ENCODE measurements at regions not wholly inside any gene's neighbourhood (a gene's known extent, or its start where the extent isn't known, plus 50 kb on each side); places are given as distances from the start of the nearest gene placed in this dataset.

GRCh38 chr2:65842104-65842503 lies 409.7 kb upstream of the SPRED2 start:
- no peak for DNase-seq (ENCODE audit: low spot score)

- no peak for DNase-seq (ENCODE audit: low spot score)
These were observed 403.7 kb upstream of the SPRED2 start for GRCh38 chr2:65835975-65836549.

DNA sequence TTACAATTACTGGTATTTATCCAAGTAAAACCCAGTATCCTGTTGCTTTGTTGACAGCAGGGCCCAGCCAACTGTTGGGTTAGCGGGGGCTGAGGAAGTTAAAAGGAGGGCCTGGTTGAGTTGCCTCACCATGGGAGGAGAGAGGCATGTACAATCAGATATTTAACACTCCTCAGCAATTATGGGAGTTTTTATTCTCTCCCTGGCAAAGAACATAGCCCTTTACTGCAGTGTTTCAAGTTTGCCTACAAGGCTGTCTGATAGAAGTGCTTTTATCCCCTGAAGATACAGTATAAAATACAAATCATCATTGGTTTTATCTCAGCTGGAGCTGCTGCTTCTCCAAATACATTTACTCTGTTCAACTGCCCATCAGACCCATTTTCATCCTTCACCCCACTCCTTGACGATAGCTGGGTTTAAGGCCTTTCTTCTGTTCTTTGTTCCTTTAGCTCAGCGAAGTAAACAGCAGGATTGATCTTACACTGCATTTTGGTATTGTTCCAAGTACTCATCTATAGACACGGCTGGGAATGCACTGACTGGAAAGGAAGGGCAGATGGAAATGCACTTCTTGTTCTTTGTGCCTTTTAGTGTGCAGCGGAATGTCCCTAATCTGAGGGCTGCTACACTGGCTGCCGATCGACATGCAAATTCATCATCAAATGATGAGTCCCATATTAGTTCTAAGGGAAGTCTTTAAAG lies 402.5 kb upstream of the SPRED2 start:
- no peak for DNase-seq (ENCODE audit: low spot score)

DNA sequence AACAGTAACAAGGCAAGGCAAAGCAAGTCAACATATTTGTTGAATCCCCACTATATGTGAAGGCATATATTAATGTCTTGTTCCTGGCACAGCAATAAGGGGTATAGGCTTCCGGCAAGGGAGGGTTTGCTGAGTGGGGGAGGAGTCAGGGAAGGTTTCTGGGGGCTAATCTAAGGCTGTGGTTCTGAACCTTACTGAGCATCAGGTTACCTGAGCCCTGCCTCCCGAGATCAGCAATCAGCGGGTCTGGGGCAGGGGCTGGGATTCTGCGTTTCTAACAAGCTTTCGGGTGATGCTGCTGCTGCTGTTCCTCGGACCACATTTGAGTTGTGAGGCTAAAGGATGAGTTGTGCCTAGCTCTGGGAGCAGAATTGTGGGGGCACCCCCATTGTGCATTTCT lies 401.7 kb upstream of the SPRED2 start:
- DNase-seq (ENCODE audit: low spot score), result no peak

DNA sequence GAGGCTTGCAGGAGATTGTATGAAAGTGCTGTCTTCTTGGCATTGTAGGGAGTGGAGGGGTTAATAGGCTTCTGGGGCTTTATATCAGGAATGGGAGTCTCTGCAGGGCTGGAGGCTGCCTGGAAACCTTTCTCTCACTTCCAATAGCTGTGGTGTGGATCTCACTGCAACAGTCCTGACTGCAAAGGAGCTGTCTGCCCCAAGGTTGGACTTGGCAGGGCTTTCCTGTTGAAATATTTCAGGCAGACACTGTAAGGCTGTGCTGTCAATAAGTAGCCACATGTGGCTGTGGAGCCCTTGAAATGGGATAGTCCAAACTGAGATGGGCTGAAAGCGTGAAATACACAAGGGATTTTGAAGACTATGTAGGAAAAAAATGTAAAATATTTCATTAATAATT lies 399.1 kb upstream of the SPRED2 start:
- DNase-seq (ENCODE audit: low spot score), result no peak

- no peak for DNase-seq (ENCODE audit: low spot score)
These were observed 394.2 kb upstream of the SPRED2 start for GRCh38 chr2:65826567-65826966.

- no peak for DNase-seq (ENCODE audit: low spot score)
These were observed 391.1 kb upstream of the SPRED2 start for GRCh38 chr2:65823511-65823910.

DNA sequence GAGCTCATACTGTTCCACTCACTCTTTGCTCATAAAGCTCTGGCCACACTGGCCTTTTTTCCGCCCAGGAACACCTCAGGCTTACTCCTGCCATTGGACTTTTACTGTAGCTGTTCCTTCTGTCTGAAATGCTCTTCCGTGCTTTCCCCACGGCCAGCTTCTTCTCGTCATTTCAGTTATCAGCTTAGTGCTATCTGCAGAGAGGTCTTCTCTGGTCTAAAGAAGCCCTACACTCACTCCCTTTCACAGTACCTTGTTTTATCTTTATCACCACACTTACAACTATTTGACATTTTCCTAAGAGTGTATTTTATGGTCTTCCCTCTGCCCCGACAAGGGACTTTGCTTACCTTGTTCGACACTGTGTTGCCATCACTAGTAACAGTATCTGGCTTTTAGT lies 388.1 kb upstream of the SPRED2 start:
- no peak for DNase-seq (ENCODE audit: low spot score)

- DNase-seq (ENCODE audit: low spot score), result no peak
These were observed 387.6 kb upstream of the SPRED2 start for GRCh38 chr2:65819963-65820362.

GRCh38 chr2:65818873-65819451 lies 386.6 kb upstream of the SPRED2 start:
- DNase-seq (ENCODE audit: low spot score), result no peak

GRCh38 chr2:65813631-65814173 lies 381.3 kb upstream of the SPRED2 start:
- DNase-seq (ENCODE audit: low spot score), result no peak

DNA sequence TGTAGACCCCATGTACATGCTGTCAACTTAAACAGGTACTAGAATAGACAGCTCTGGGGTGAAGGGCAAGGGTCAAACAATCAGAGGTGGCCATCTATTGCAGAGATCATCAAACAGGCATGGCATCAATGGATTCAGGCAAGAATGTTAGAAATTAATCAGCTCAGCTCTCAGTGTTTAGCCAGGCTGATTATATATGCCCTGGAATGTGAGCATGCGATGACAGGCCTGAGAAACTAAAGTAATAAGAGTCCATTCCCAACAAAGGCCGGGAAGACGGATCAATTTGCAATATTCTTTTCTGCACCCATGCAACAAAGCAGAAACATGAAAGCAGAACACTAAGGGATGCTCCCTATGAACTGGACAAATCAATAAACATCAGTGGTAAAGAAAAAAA lies 380.5 kb upstream of the SPRED2 start:
- no peak for DNase-seq (ENCODE audit: low spot score)

- DNase-seq (ENCODE audit: low spot score), result no peak
These were observed 375.5 kb upstream of the SPRED2 start for GRCh38 chr2:65807942-65808341.

DNA sequence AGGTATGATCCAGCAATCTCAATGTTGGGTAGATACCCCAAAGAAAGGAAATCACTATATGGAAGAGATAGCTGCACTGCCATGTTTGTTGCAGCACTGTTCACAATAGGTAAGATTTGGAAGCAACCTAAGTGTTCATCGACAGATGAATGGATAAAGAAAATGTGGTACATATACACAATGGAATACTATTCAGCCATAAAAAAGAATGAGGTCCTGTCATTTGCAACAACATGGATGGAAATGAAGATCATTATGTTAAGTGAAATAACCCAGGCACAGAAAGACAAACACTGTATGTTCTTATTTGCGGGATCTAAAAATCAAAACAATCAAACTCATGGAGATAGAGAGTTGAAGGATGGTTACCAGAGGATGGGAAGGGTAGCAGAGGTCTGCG lies 372.4 kb upstream of the SPRED2 start:
- DNase-seq (ENCODE audit: low spot score), result no peak

DNA sequence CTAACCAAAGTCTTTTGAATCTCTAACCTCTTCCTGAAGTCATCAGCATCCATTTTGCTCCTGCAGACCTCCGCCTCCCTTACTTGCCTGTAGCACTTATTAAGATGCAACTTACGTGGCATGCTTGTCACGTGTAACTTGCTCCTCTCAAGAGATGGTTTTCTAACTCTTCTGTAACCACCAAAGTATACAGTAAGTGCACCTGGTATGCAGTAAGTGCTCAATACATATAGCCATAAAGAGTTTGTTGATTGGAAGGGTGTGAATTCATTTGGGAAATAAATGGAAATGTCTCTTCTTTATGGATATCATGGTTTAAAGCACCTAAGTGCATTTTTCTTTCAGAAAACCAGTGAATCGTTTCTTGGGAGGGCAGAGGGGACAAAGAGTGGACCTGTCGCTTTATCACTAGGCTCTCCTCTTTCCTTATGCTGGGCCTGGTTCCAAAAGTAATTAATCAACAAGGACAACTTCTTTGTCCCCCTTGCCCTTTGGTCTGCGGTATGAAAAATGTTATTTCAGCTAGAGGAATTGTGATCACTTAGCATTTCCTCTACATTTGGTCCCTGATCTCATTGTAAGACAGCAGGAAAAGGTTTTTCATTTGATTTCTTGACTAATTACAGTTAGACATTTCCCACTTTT lies 370.0 kb upstream of the SPRED2 start:
- no peak for DNase-seq (ENCODE audit: low spot score)

DNA sequence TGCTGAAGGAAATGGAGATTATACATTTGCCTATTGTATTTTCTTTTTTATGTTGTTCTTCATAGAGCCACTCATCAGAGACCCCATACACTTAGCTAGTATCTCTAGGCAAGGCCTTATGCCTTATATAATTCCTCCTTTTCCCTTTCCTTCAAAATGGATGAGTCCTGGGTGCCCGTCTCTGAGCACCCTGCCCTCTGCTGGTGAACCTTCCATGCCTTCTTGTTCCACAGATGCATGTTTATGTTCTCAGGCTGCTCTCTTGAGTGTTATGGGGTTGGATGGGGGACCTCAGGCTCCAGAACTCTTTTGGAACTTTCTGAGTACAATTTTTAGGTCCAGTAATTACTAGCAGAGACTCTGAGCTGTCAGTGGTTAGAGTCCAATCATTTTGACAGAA lies 368.6 kb upstream of the SPRED2 start:
- no peak for DNase-seq (ENCODE audit: low spot score)

- no peak for DNase-seq (ENCODE audit: low spot score)
These were observed 366.9 kb upstream of the SPRED2 start for GRCh38 chr2:65799141-65799854.

- no peak for DNase-seq (ENCODE audit: low spot score)
These were observed 366.2 kb upstream of the SPRED2 start for GRCh38 chr2:65798641-65799040.

DNA sequence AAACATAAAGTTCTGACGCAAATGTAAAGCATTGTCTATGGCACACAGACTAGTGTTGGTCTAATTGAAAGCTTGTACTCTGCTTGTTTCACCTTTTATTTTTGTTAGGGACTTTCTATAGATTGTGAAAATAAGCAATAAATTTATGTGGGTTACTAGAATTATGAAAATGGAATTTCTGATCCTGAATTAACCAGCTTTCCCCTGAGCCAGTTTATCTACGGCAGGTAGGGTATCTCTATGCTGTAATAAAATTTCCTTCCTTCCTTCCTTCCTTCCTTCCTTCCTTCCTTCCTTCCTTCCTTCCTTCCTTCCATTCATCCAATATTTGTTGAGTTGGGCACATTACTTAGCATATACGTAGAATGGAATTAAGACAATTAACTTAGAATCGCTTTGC lies 362.6 kb upstream of the SPRED2 start:
- DNase-seq (ENCODE audit: low spot score), result no peak

DNA sequence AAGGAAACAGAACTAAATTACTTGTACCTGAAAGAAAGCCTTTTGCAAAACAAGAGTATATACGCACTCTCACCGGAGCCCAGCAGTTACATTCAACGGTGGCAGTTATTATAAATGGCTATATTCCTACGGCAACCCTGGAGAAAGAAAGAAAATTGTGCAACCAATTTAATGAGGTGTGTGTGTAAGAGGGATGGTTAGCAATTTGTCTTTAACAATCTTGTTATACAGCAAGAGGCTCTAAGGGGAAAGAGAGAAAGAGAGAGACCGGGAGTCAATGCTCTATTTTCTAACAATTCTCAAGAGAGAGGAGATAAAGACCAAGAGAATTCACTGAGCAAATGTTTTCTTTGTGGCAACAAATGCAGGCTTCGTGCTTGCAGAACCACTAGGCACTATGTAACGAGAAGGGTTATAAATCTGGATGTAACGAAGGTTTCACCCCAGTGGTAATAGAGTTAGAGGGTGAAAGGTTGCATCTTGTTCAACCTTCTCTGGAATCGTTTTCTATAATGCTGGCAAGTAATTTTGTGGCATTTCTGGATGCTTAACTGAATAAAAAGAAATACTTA lies 359.1 kb upstream of the SPRED2 start:
- no peak for DNase-seq (ENCODE audit: low spot score)

DNA sequence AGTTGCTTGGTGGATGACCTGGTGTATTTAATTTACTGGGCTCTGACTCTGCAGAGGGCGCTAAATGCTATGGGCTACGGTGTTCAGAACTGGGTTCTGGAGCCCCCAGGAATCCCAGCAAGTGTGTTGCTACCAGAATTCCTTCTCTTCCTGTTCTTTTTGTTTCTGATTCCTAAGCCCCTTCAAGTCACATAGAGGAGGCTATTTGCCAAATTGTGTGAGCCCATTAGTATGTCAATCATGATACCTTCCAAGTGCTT lies 358.2 kb upstream of the SPRED2 start:
- DNase-seq (ENCODE audit: low spot score), result no peak

DNA sequence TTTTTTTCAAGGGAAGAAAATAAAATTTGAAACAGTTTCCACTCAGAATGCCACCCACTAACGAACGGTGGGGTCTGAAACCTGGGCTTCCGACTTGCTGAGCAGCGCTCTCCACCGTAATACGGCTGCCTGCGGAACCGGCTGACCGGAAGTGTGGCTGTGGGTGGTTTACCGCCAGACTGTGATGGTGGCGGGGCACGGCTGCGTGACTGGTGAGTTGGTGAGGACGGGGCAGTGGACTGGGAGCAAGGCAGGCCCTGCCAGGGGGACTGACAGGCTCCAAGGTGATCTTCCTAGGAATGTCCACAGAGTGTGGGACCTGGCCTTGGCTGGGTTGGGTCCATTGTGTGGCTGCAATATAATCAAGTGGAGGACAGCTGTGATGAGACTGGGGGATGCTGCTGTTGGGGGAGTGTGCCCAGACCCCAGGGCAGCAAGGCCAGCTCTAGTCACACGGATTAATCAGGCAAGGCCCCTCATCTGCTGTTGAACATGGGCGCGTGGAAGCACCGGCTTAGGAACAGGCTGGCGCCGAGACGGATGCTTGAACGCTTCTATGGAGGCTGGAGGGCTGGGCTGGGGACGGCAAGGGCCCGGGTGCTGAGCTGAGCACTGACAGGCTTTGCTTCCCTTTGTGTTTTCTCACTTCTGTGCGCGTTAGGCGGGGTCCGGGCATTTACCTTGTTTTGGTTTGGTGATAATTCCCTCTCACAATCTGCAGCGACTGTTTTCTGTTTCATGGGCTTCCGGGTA lies 357.7 kb upstream of the SPRED2 start:
- no peak for DNase-seq (ENCODE audit: low spot score)
